BJ (cell line): ENCODE measurements at regions not wholly inside any gene's neighbourhood (a gene's known extent, or its start where the extent isn't known, plus 50 kb on each side); places are given as distances from the start of the nearest gene placed in this dataset.

Experiments
- CTCF ChIA-PET: fragments of 350-600 bp; formaldehyde crosslinking; extraction: SDS; loops from one replicate; lab custom pipeline; 2021; ENCODE audit warnings: antibody characterized with exemption, inconsistent platforms; lab: Yijun Ruan, JAX
- POLR2A ChIA-PET: fragments of 300-600 bp; sonication (Branson Sonifier 250); formaldehyde crosslinking; extraction: SDS; loops from one replicate; lab custom pipeline; 2021; ENCODE audit warnings: antibody characterized with exemption; lab: Charles Lee
- DNase-seq: peaks from one replicate; pipeline ENCODE4 v3.0.0-alpha.2; 2011; ENCODE audit warnings: low read depth
- H3K27me3 ChIP-seq: 2 replicates; pipeline ENCODE4 v1.6.0; 2011; ENCODE audit warnings: low read length; ENCODE audit not compliant: control insufficient read depth, insufficient read depth
- H3K36me3 ChIP-seq: 2 replicates; pipeline ENCODE4 v1.5.1; 2011; ENCODE audit warnings: low read length; ENCODE audit not compliant: control insufficient read depth, insufficient read depth
- H3K4me3 ChIP-seq: 2 replicates; pipeline ENCODE4 v1.5.1; 2011; ENCODE audit warnings: low read depth, mild to moderate bottlenecking, control low read depth, low read length
- CTCF ChIP-seq: IDR thresholded peaks from 2 replicates; pipeline ENCODE4 v1.5.1; 2011; ENCODE audit warnings: low read depth, mild to moderate bottlenecking, control low read depth, inconsistent platforms, low read length, moderate library complexity; ENCODE audit not compliant: insufficient read depth

DNA sequence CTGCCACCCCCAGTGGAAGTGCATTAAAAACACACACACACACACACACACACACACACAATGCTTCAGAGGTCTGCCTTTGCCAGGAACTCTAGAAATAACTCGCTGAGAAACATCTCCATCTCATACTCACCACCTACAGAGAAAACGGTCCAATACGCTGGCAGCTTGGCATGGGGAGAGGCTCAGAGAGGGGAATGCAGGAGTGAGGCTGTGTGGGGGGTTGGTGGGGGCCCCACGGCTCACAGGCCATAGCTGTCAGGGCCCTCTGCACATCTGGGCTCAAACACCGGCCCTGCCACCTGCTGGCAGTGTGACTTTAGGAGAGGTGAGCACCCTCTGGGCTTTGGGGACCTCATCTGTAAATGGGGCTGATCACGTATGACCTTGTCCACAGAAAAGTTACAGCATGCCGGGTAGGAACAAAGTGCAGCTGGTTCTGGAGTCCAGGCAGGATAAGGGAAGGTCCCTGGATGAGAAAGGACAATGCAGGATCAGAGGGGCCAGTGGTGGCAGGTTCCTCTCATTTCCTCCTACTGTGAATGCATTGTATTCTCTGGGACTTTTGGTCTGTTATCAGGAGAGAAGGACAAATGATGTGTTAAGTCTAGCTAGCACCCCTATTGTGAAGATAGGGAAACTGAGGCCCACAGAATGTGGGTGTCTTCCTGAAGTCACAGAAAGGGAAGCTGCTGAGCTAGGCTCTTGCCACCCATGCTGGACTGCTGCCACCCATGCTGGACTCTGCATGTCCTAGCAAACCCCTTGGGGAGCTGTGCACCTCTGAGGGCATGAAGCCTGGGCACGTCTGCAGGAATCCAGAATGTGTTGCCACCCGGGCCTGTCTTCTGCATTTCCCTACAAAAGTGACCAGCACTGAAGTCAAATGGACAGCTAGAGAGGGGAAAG lies 404.6 kb downstream of the RPS24 start:
- no peak overlapping the region for H3K4me3 ChIP-seq
- ChIA-PET POLR2A (no interaction called here), CTCF (interaction anchor here (0.9 kb wide), 1 partner anchor 14 kb away, joined by 3 read pairs; no protein-coding TSS in a partner anchor)
- no peak for DNase-seq
- no peak for TF ChIP-seq CTCF
- peaks cover 5% of the 10 kb centered on the region for H3K27me3 ChIP-seq
- H3K36me3 ChIP-seq = no peaks in the 10 kb centered on the region

GRCh38 chr10:78438907-78439809 lies 405.5 kb downstream of the RPS24 start:
- no peaks in the 10 kb centered on the region for H3K36me3 ChIP-seq
- POLR2A ChIA-PET = interaction anchor here (0.6 kb wide), 1 partner anchor 506 kb away, joined by 5 read pairs; no protein-coding TSS in a partner anchor
- no peak overlapping the region for H3K4me3 ChIP-seq
- H3K27me3 ChIP-seq = peaks cover 5% of the 10 kb centered on the region
- no peak for DNase-seq
- CTCF ChIA-PET = interaction anchor here (0.9 kb wide), 1 partner anchor 13 kb away, joined by 3 read pairs; no protein-coding TSS in a partner anchor
- no peak for TF ChIP-seq CTCF

DNA sequence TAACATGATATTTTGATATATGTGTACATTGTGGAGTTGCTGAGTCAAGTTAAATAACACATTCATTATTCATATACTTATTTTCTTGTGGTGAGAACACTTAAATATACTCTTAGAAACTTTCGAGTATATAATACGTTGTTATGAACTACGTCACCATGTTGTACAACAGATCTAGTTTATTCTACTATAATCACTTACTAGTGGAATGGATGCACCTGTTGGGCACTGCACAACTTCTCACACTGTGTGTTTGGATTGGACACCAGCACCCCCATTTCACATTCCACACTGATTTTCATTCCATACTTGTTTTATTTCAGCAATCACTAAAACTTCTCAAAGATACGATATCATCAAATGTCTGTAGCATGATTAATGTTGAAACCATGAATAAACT lies 407.3 kb downstream of the RPS24 start:
- TF ChIP-seq CTCF = no peak
- POLR2A ChIA-PET = no interaction called here
- CTCF ChIA-PET = no interaction called here

DNA sequence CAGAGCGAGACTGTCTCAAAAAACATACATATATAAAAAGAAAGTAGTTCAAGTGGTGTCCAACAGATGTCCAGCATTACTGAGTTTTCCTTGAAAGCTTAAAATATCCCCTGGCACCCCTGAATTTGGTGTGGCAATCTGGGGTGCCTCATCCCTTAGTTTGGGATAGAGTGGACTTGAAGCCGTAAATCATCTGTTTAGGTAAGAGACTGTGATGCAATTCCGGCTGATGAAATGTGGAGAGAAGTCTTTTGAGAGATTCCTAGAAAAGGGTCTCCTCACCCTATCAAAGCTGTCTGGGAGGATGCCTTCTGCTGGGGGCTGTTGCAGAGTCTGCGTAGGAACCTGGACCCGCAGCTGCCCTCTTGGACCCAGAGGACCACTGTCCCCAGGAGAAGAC lies 408.0 kb downstream of the RPS24 start:
- CTCF ChIA-PET = no interaction called here
- Histone ChIP-seq H3K27me3 (peaks cover 1% of the 10 kb centered on the region; the same call in 1 of the 2 replicates), H3K4me3 (no peak overlapping the region), H3K36me3 (no peaks in the 10 kb centered on the region)
- no peak for DNase-seq
- no peak for TF ChIP-seq CTCF
- POLR2A ChIA-PET = no interaction called here

More for the DNA sequence above, 407.3 kb downstream of the RPS24 start:
- DNase-seq = no peak
- Histone ChIP-seq H3K36me3 (no peaks in the 10 kb centered on the region), H3K4me3 (no peak overlapping the region), H3K27me3 (peaks cover 5% of the 10 kb centered on the region)
